Epithelial cell of esophagus (primary cell): ENCODE measurements at regions not wholly inside any gene's neighbourhood (a gene's known extent, or its start where the extent isn't known, plus 50 kb on each side); places are given as distances from the start of the nearest gene placed in this dataset.

Experiments used
- DNase-seq: peaks from one replicate; pipeline ENCODE4 v3.0.0; 2010; ENCODE audit warnings: low read depth
- H3K4me3 ChIP-seq: 2 replicates; pipeline ENCODE4 v1.5.1; 2011; ENCODE audit warnings: mild to moderate bottlenecking, low read length, control low read depth
- CTCF ChIP-seq: IDR thresholded peaks from 2 replicates; pipeline ENCODE4 v1.5.1; 2011; ENCODE audit warnings: low read depth, mild to moderate bottlenecking, low read length, control low read depth, inconsistent platforms; ENCODE audit not compliant: insufficient read depth; ENCODE audit errors: missing control alignments

- TF ChIP-seq CTCF, result no peak
- no peak for DNase-seq
- no peak overlapping the region for H3K4me3 ChIP-seq
Observed at GRCh38 chr2:220539481-220539880, 912.1 kb downstream of the SLC4A3 start.

- DNase-seq, result no peak
- no peak for TF ChIP-seq CTCF
- H3K4me3 ChIP-seq, result no peak overlapping the region
Observed at GRCh38 chr2:220544049-220544448, 916.6 kb downstream of the SLC4A3 start.

DNA sequence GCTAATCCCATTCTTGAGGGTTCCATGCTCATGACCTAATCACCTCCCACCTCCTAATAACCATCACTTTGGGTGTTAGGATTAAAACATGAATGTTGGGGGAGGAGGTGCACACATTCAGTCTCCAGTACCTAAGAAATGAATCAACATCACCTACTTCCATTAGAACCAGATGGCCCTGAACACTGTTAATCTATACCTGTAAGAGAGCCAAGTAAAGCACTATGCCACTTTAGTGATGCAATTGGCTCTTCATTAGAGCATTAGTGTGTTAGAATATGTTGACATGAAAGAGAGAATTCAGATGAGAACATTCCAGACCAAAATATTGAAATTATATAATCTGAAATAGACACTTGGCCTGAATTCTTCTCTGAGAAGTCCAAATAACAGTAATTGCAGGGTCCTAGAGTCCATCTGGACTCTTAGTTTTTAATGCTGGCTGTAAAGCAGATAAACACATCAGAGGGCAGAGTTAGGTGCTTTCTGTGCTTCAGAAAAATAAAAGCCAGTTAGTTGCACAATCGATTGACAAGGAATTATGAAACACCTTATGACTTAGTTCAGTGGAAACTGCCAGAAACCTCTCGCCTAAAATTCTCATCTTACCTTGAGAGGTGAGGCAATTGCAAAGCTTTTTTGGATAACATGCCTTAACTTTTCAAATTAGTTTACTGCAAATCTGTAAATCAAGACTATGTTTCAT lies 923.7 kb downstream of the SLC4A3 start:
- no peak for TF ChIP-seq CTCF
- peak; percentile 71 for DNase-seq
- H3K4me3 ChIP-seq, result no peak overlapping the region

DNA sequence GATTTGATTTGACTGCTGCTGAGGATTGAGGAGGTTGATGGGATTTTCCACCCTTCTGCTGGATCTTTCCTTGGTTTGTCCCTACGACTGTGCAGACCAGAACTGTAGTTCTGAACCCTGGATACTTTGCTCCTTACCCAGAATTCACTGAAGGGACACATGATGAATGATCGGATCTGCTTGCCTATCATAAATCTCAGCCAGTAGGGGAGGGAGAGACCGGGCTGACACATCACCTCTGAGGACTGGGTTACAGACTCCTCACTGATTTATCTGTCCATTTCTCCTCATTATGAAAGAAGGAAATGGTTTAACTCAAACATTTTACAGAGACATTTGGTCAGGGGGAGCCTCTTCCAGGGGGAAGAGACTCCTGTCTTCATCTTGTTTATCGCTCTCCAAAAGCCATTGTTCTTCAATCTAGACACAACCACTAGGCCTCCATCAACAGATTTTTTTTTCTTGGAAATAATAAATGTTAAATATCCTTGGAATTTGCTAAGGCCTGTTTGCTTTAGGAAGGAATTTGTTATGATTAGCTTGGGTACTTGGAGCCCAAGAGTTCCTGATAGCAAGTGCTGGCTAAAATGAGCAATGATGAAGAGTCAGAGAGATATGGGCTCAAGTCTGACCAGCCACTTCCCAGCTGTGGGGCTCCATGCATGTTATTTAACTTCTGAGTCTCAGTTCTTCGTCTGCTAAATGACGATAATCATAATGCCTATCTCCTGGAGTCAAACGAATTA lies 925.5 kb downstream of the SLC4A3 start:
- H3K4me3 ChIP-seq, result no peak overlapping the region
- TF ChIP-seq CTCF, result no peak
- no peak for DNase-seq

GRCh38 chr2:220555961-220556630 lies 928.7 kb downstream of the SLC4A3 start:
- TF ChIP-seq CTCF, result no peak
- DNase-seq, result peak; percentile 66
- H3K4me3 ChIP-seq, result no peak overlapping the region

DNA sequence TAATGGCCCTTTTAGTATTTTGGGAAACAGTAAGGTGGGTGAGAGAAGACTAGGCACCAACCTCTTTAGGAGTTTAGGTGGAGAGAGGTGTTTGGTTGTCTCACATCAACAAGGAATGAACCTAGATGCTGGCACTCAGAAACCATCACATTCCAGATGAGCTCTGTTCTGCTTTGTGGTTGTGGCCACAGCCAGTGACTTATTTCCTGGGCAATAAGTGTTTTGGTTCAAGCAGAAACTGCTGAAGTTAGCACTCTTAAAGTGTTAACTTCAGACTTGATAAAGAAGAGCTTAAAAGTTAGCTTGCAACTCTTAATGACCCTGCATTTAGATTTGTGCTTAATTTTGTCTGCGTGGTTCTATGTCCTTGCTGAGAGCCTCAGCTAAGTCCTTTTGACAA lies 929.2 kb downstream of the SLC4A3 start:
- DNase-seq, result peak; percentile 43
- H3K4me3 ChIP-seq, result no peak overlapping the region
- TF ChIP-seq CTCF, result no peak
